LNCaP clone FGC (cell line): ENCODE measurements at regions not wholly inside any gene's neighbourhood (a gene's known extent, or its start where the extent isn't known, plus 50 kb on each side); places are given as distances from the start of the nearest gene placed in this dataset.
"Not testable (repeated sequence)": the region's sequence is repeated elsewhere in the genome, so short reads cannot be mapped to it uniquely, and the experiment has no call there.

Source experiments
- DNase-seq: peaks from one replicate; pipeline ENCODE4 v3.0.0-alpha.2; 2011; ENCODE audit warnings: low read depth
- H3K4me3 ChIP-seq: 2 replicates; pipeline ENCODE4 v1.5.1; 2011; ENCODE audit warnings: mild to moderate bottlenecking, low read depth, low read length, control low read depth
- TF ChIP-seq, protein P1 (sequence below): IDR thresholded peaks from 2 replicates; pipeline ENCODE4 v1.5.1; 2012; ENCODE audit warnings: mild to moderate bottlenecking; ENCODE audit not compliant: control insufficient read depth, insufficient read depth; ENCODE audit errors: extremely low read depth

DNA sequence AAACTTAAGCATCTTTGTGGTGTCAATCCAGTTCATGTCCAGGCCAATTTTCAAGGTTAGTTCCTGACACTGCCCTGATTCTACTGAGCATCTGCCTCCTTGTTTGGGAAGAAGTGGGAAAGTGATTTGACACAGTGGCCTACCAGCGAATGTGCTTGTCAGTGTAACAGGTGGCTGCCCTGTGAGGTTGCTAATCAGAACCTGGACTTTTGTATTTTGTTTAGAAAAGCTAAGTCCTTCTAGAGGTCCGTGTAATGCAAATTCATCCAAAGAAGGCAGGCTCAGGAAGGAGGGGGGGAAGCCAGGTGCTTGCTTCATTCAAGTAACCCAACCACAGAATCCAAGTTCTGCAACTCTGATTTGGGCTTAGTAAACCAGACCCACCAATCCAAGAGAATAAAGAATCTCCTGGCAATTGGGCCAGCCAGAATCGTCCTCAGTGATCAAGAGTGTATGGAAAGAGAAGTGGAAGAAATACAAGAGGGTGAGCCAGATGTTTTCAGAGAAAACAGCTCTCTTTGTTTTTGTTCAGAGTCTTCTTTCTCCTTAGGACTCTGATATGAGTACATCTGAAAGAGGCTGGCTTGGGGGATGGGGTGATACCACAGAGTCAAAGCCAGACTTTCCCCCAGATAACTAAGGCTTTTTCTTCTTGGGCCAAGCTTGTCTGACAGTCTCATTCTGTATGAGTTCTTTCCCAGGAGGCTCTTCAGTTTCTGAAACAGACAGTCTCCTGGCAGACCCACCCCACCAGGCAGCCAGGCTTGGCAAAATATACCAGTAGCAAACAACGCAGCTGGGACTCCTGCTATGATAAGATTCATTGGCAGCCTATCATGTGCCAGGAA is 508.9 kb upstream of the TBL1XR1 start:
- TF ChIP-seq, protein P1, sequence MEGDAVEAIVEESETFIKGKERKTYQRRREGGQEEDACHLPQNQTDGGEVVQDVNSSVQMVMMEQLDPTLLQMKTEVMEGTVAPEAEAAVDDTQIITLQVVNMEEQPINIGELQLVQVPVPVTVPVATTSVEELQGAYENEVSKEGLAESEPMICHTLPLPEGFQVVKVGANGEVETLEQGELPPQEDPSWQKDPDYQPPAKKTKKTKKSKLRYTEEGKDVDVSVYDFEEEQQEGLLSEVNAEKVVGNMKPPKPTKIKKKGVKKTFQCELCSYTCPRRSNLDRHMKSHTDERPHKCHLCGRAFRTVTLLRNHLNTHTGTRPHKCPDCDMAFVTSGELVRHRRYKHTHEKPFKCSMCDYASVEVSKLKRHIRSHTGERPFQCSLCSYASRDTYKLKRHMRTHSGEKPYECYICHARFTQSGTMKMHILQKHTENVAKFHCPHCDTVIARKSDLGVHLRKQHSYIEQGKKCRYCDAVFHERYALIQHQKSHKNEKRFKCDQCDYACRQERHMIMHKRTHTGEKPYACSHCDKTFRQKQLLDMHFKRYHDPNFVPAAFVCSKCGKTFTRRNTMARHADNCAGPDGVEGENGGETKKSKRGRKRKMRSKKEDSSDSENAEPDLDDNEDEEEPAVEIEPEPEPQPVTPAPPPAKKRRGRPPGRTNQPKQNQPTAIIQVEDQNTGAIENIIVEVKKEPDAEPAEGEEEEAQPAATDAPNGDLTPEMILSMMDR = no peak
- H3K4me3 ChIP-seq = no peak overlapping the region
- DNase-seq = peak; percentile 43

DNA sequence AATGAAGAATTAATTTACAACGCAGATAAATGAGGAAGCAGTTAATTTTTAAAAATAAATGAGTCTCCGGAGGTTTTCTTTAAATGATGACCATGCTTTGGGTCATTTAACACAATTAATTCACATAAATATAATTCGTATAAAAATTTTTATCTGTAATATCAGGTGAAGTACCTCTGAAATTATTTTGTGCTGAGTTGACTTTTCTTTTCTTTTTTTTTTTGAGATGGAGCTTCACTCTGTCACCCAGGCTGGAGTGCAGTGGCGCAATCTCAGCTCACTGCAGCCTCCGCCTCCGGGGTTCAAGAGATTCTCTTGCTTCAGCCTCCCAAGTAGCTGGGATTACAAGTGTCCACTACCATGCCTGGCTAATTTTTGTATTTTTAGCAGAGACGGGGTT is 512.2 kb upstream of the TBL1XR1 start:
- not testable (repeated sequence) for H3K4me3 ChIP-seq, DNase-seq

DNA sequence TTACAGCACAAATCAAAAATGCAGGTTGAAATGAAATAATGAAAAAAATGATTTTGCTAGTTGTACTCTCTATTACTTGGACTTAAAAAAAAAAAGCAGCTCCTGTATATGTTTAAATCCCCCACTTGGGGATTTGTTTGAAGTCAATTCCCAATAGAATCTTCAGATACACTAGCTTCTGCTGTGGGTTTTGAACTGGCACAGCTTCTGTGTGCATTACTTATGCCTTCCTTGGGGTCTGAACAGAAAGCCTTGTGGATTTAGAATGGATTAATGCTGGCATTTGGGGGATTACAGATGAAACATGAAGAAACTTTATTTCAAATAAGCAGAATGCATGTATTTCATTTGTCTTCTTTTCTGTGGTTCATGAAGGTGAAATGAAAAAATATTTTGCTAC is 513.2 kb upstream of the TBL1XR1 start:
- no peak for DNase-seq
- H3K4me3 ChIP-seq = no peak overlapping the region
- TF ChIP-seq, protein P1 = no peak

DNA sequence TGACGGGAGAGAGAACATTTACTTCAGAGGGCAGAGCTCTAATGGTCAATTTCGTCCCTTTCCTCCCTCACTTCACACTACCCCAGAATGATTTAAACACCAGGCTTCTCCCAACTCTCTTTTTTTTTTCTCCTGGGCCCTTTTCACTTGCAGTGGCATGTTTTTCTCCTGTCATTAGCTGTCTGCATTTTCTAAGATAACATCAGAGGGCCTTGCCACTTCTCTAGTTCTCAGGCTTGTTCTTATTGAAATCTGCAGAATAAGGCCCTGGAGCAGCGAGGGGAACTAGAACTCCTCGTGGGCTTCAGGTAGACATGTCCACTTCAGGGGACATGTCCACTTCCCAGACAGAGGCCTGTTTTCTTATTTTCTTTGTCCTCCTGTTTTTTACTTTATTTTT is 514.4 kb upstream of the TBL1XR1 start:
- H3K4me3 ChIP-seq = no peak overlapping the region
- DNase-seq = no peak
- TF ChIP-seq, protein P1 = no peak

DNA sequence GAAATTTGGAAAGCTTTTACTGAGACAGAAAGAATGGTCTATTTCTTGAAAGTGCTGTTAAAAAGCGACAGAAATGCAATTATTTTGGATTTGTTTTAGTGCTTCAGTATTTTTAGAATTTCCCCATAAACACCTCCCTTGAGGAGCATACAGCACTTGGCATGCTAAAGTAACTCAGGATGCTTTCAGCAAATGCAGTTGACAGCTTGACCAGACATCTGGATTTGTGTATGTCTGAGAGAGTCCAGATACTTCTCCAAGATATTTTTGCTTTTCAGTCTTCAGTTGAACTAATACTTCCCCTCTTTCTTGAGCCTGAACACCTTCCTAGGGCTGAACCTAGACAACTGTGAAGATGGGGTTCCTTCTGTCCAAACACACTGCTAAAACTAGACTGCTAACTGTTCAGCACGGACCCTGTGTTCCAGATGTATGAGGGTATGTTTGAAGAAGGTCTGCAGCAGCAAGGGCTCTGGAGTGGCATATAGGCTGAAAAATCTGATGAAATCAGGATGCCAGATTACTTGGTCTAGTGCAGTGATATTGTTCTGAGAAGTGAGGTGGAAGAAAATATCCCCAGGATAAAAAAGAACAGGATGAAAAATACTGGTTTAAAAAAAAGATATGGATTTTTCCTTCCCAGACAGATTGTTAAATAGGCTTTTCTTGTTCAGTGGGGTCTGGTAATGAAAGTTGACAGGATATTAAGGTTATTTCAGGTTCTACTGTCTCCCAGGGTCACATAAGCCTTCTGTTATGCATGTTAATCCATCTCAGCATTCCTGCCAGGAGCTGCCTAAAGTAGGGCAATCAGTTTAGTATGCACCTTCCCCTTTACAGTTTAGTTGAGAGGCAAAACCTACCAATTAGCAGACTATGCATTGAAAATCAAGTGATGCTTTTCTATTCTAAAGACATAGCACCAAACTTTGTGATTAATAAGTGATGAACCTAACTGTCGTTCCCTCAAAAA is 516.9 kb upstream of the TBL1XR1 start:
- DNase-seq = no peak
- H3K4me3 ChIP-seq = no peak overlapping the region
- TF ChIP-seq, protein P1 = no peak

DNA sequence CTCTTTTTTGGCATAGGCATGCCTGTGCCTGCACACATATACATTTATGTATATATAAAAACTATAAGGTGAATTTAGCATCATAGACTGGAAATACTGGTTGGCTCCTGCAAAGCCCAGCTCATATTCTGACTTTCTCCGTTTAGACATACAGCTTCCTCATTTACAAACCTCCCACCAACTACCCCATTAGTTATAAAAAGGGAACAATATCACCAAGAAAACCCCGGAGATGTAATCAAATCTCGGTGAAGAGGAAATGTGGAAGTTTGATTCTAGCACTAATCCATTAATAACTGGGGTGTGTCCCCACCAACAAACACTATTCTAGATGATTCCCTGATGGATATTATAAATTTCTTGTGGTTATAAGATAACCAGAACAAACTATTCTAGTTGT is 517.7 kb upstream of the TBL1XR1 start:
- TF ChIP-seq, protein P1 = no peak
- no peak for DNase-seq
- H3K4me3 ChIP-seq = no peak overlapping the region

DNA sequence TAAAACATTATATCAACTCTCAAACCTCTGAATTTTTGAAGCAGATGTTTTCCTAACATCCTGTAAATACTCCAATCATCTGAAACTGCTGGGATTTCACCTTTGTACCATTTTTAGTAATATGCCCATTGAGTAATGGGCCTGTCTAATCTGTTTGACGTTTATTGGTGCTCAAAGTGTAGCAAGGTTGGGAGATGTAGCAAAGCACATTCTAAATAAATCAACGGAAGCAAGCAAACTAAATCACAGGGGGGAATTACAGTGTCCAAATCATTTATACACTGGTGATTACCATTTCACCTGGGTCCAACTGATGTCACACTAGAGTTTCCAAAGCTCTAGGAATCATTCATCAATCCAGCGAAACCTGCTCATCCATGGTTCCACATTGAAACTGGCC is 518.7 kb upstream of the TBL1XR1 start:
- no peak for DNase-seq
- TF ChIP-seq, protein P1 = no peak
- no peak overlapping the region for H3K4me3 ChIP-seq

DNA sequence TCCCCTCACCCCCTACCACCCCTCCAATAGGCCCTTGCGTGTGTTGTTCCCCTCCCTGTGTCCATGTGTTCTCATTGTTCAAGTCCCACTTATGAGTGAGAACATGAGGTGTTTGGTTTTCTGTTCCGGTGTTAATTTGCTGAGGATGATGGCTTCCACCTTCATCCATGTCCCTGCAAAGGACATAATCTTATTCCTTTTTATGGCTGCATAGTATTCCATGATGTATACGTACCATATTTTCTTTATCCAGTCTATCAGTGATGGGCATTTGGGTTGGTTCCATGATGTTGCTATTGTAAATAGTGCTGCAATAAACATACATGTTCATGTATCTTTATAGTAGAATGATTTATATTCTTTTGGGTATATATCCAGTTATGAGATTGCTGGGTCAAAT is 523.6 kb upstream of the TBL1XR1 start:
- H3K4me3 ChIP-seq, DNase-seq: not testable (repeated sequence)
